Natural killer cell treated with Interleukin-12 subunit alpha and Interleukin-12 subunit beta and Interleukin-15 and Interleukin-18, amount 100 ng/mL, for 72 hours (primary cell): ENCODE measurements at regions not wholly inside any gene's neighbourhood (a gene's known extent, or its start where the extent isn't known, plus 50 kb on each side); places are given as distances from the start of the nearest gene placed in this dataset.
"Not testable (repeated sequence)": the region's sequence is repeated elsewhere in the genome, so short reads cannot be mapped to it uniquely, and the experiment has no call there.

Experiments
- ATAC-seq, 2 donors: fragments of 150-1000 bp; cut with Tn5 transposase in 1 of 2; sonication (Bioruptor Pico), chemical (Tn5 transposase) in 1 of 2; 2 replicates each; pipeline ENCODE4 v1.10.0; 2021
- DNase-seq: peaks from one replicate; pipeline ENCODE4 v3.0.0; 2022; ENCODE audit warnings: low spot score
- H3K27ac Mint-ChIP-seq, 2 donors: 1 replicate in 1 of 2; 2 replicates in 1 of 2; pipeline ENCODE4 v1.8.0; 2022; ENCODE audit warnings: mixed read lengths in 2 of 2, mild to moderate bottlenecking in 1 of 2, moderate library complexity in 1 of 2
- H3K27me3 Mint-ChIP-seq, 2 donors: 1 replicate in 1 of 2; 2 replicates in 1 of 2; pipeline ENCODE4 v1.8.0; 2022; ENCODE audit warnings: mixed read lengths in 2 of 2
- H3K36me3 Mint-ChIP-seq: one replicate; pipeline ENCODE4 v1.8.0; 2022; ENCODE audit warnings: mixed read lengths
- H3K4me1 Mint-ChIP-seq, 2 donors: 1 replicate in 1 of 2; 2 replicates in 1 of 2; pipeline ENCODE4 v1.8.0; 2022; ENCODE audit warnings: low read depth in 2 of 2, mixed read lengths in 2 of 2, mild to moderate bottlenecking in 1 of 2
- H3K4me3 Mint-ChIP-seq: one replicate; pipeline ENCODE4 v1.8.0; 2022; ENCODE audit warnings: mixed read lengths
- H3K9me3 Mint-ChIP-seq: 2 replicates; pipeline ENCODE4 v1.8.0; 2022; ENCODE audit warnings: mixed read lengths

- no peak for DNase-seq
- Mint-ChIP-seq H3K27me3 (peaks cover 7 to 9% of the 10 kb centered on the region in 2 donors), H3K36me3 (peaks cover 5% of the 10 kb centered on the region), H3K4me3 (no peak overlapping the region), H3K27ac (no peak overlapping the region), H3K4me1 (no peaks in the 10 kb centered on the region), H3K9me3 (peaks cover 4% of the 10 kb centered on the region)
- no peak for ATAC-seq
Measured at GRCh38 chr20:10109641-10110040, 74.9 kb downstream of the ANKEF1 start.

- H3K4me1 Mint-ChIP-seq, result no peaks in the 10 kb centered on the region
- no peak overlapping the region for H3K4me3 Mint-ChIP-seq
- peaks cover 5% of the 10 kb centered on the region for H3K36me3 Mint-ChIP-seq
- DNase-seq (no peak), ATAC-seq (no peak)
- H3K27me3 Mint-ChIP-seq, result peaks cover 7 to 9% of the 10 kb centered on the region in 2 donors
- no peak overlapping the region for H3K27ac Mint-ChIP-seq
- peaks cover 4% of the 10 kb centered on the region for H3K9me3 Mint-ChIP-seq
Measured at GRCh38 chr20:10110151-10110550, 75.4 kb downstream of the ANKEF1 start.

- Mint-ChIP-seq H3K27me3 (peaks cover 7 to 9% of the 10 kb centered on the region in 2 donors), H3K4me1 (no peaks in the 10 kb centered on the region), H3K4me3 (no peak overlapping the region), H3K27ac (no peak overlapping the region), H3K9me3 (peaks cover 4% of the 10 kb centered on the region), H3K36me3 (peaks cover 5% of the 10 kb centered on the region)
- ATAC-seq, result peak in 1 of 2 donors; percentile 44
- no peak for DNase-seq
Measured at GRCh38 chr20:10111139-10111958, 76.6 kb downstream of the ANKEF1 start.

GRCh38 chr20:10111959-10112250 is 77.1 kb downstream of the ANKEF1 start:
- Mint-ChIP-seq H3K36me3 (peaks cover 2% of the 10 kb centered on the region), H3K9me3 (peaks cover 2% of the 10 kb centered on the region), H3K27ac (no peak overlapping the region), H3K4me3 (no peak overlapping the region), H3K4me1 (no peaks in the 10 kb centered on the region), H3K27me3 (peaks cover 6% of the 10 kb centered on the region in 2 donors)
- no peak for ATAC-seq
- no peak for DNase-seq

- no peak overlapping the region for H3K4me3 Mint-ChIP-seq
- no peaks in the 10 kb centered on the region for H3K36me3 Mint-ChIP-seq
- H3K9me3 Mint-ChIP-seq, result no peaks in the 10 kb centered on the region
- peaks cover 0 to 4% of the 10 kb centered on the region in 2 donors for H3K27me3 Mint-ChIP-seq
- DNase-seq (no peak), ATAC-seq (no peak)
- H3K27ac Mint-ChIP-seq, result no peak overlapping the region
- no peaks in the 10 kb centered on the region for H3K4me1 Mint-ChIP-seq
Measured at GRCh38 chr20:10113746-10114145, 79.0 kb downstream of the ANKEF1 start.

- Mint-ChIP-seq H3K27me3 (peaks cover 0 to 7% of the 10 kb centered on the region in 2 donors), H3K4me1 (no peaks in the 10 kb centered on the region), H3K9me3 (no peaks in the 10 kb centered on the region), H3K4me3 (no peak overlapping the region), H3K27ac (no peak overlapping the region), H3K36me3 (no peaks in the 10 kb centered on the region)
- DNase-seq (no peak), ATAC-seq (no peak)
Measured at GRCh38 chr20:10114598-10114997, 79.8 kb downstream of the ANKEF1 start.

- peaks cover 2 to 7% of the 10 kb centered on the region in 2 donors for H3K27me3 Mint-ChIP-seq
- no peaks in the 10 kb centered on the region for H3K9me3 Mint-ChIP-seq
- H3K27ac Mint-ChIP-seq, result no peak overlapping the region
- no peaks in the 10 kb centered on the region for H3K4me1 Mint-ChIP-seq
- no peak for DNase-seq
- H3K4me3 Mint-ChIP-seq, result no peak overlapping the region
- H3K36me3 Mint-ChIP-seq, result no peaks in the 10 kb centered on the region
- ATAC-seq, result peak in 1 of 2 donors; percentile 49
Measured at GRCh38 chr20:10115021-10115420, 80.2 kb downstream of the ANKEF1 start.

GRCh38 chr20:10119336-10119735 is 84.5 kb downstream of the ANKEF1 start:
- no peak for ATAC-seq
- DNase-seq, result no peak
- H3K4me3 Mint-ChIP-seq, result no peak overlapping the region
- H3K36me3 Mint-ChIP-seq, result peaks cover 8% of the 10 kb centered on the region
- no peaks in the 10 kb centered on the region for H3K4me1 Mint-ChIP-seq
- H3K27me3 Mint-ChIP-seq, result peaks cover 5 to 27% of the 10 kb centered on the region in 2 donors
- no peak overlapping the region for H3K27ac Mint-ChIP-seq
- H3K9me3 Mint-ChIP-seq, result peaks cover 5% of the 10 kb centered on the region

- peaks cover 3 to 32% of the 10 kb centered on the region in 2 donors for H3K27me3 Mint-ChIP-seq
- H3K27ac Mint-ChIP-seq, H3K4me1 Mint-ChIP-seq, DNase-seq, H3K4me3 Mint-ChIP-seq, ATAC-seq: not testable (repeated sequence)
- H3K9me3 Mint-ChIP-seq, result peaks cover 13% of the 10 kb centered on the region
- peaks cover 15% of the 10 kb centered on the region for H3K36me3 Mint-ChIP-seq
Measured at GRCh38 chr20:10124883-10125282, 90.1 kb downstream of the ANKEF1 start.

- Mint-ChIP-seq H3K36me3 (peaks cover 15% of the 10 kb centered on the region), H3K4me1 (no peaks in the 10 kb centered on the region), H3K4me3 (no peak overlapping the region), H3K27me3 (peaks cover 3 to 25% of the 10 kb centered on the region in 2 donors), H3K27ac (no peak overlapping the region), H3K9me3 (peaks cover 13% of the 10 kb centered on the region)
- DNase-seq (no peak), ATAC-seq (no peak)
Measured at GRCh38 chr20:10125757-10126156, 91.0 kb downstream of the ANKEF1 start.

GRCh38 chr20:10129749-10130148 is 88.9 kb upstream of the SNAP25 start:
- Mint-ChIP-seq H3K9me3 (peaks cover 4% of the 10 kb centered on the region), H3K27me3 (peaks cover 3 to 7% of the 10 kb centered on the region in 2 donors), H3K4me1 (no peaks in the 10 kb centered on the region), H3K4me3 (no peak overlapping the region), H3K36me3 (peaks cover 4% of the 10 kb centered on the region), H3K27ac (no peak overlapping the region)
- no peak for DNase-seq
- no peak for ATAC-seq

GRCh38 chr20:10131732-10132345 is 86.8 kb upstream of the SNAP25 start:
- Mint-ChIP-seq H3K27me3 (peaks cover 7% of the 10 kb centered on the region in 2 donors), H3K4me3 (no peak overlapping the region), H3K9me3 (no peaks in the 10 kb centered on the region), H3K36me3 (no peaks in the 10 kb centered on the region), H3K27ac (no peak overlapping the region), H3K4me1 (no peaks in the 10 kb centered on the region)
- DNase-seq (no peak), ATAC-seq (peak in 1 of 2 donors; percentile 15)

GRCh38 chr20:10132387-10132786 is 86.2 kb upstream of the SNAP25 start:
- H3K9me3 Mint-ChIP-seq, result no peaks in the 10 kb centered on the region
- ATAC-seq, result no peak
- H3K4me3 Mint-ChIP-seq, result no peak overlapping the region
- H3K4me1 Mint-ChIP-seq, result no peaks in the 10 kb centered on the region
- peaks cover 7% of the 10 kb centered on the region in 2 donors for H3K27me3 Mint-ChIP-seq
- no peaks in the 10 kb centered on the region for H3K36me3 Mint-ChIP-seq
- no peak for DNase-seq
- no peak overlapping the region for H3K27ac Mint-ChIP-seq

- DNase-seq, result no peak
Measured at GRCh38 chr20:10133532-10133931, 85.1 kb upstream of the SNAP25 start.

More at GRCh38 chr20:10133532-10133931, 85.1 kb upstream of the SNAP25 start:
- Mint-ChIP-seq H3K9me3 (no peaks in the 10 kb centered on the region), H3K36me3 (no peaks in the 10 kb centered on the region), H3K27ac (no peak overlapping the region), H3K4me1 (no peaks in the 10 kb centered on the region), H3K4me3 (no peak overlapping the region), H3K27me3 (peaks cover 7 to 10% of the 10 kb centered on the region in 2 donors)
- ATAC-seq, result no peak
